Fibroblast of lung (primary cell): ENCODE measurements at regions not wholly inside any gene's neighbourhood (a gene's known extent, or its start where the extent isn't known, plus 50 kb on each side); places are given as distances from the start of the nearest gene placed in this dataset.
A peak's percentile ranks its signal among the peaks of the same experiment; 100 is the strongest.

Source experiments
- DNase-seq, 2 donors: peaks; one replicate each; pipeline versions ENCODE4 v3.0.0 to v3.0.0-alpha.2; 2010; ENCODE audit warnings: low read depth in 2 of 2
- H2AFZ ChIP-seq: 2 replicates; pipeline ENCODE4 v1.5.1; 2012; ENCODE audit warnings: low read length, control low read depth, inconsistent platforms
- H3K27ac ChIP-seq: 2 replicates; pipeline ENCODE4 v1.5.1; 2011; ENCODE audit warnings: low read length, control low read depth; ENCODE audit not compliant: insufficient read depth
- H3K27me3 ChIP-seq: 2 replicates; pipeline ENCODE4 v1.5.1; 2011; ENCODE audit warnings: mild to moderate bottlenecking, low read length; ENCODE audit not compliant: control insufficient read depth, insufficient read depth
- H3K36me3 ChIP-seq: 2 replicates; pipeline ENCODE4 v1.5.1; 2011; ENCODE audit warnings: low read length; ENCODE audit not compliant: control insufficient read depth, insufficient read depth
- H3K4me1 ChIP-seq: 2 replicates; pipeline ENCODE4 v1.5.1; 2011; ENCODE audit warnings: low read length; ENCODE audit not compliant: control insufficient read depth, insufficient read depth; ENCODE audit errors: extremely low read depth
- H3K4me2 ChIP-seq: 2 replicates; pipeline ENCODE4 v1.5.1; 2011; ENCODE audit warnings: low read length, control low read depth; ENCODE audit not compliant: insufficient read depth; ENCODE audit errors: extremely low read depth
- H3K4me3 ChIP-seq, 4 experiments: fragments of 200-600 bp in 1 of 4; sonication (generic) in 1 of 4; replicated peaks in 1 of 4; 2 replicates each; pipeline ENCODE4 v1.5.1; 2011 to 2016; ENCODE audit warnings: low read length in 4 of 4, low read depth in 3 of 4, mild to moderate bottlenecking in 3 of 4, control low read depth in 2 of 4, inconsistent platforms in 1 of 4, mixed read lengths in 1 of 4; ENCODE audit not compliant: insufficient read depth in 1 of 4; ENCODE audit errors: control extremely low read depth in 1 of 4
- H3K79me2 ChIP-seq: 2 replicates; pipeline ENCODE4 v1.5.1; 2012; ENCODE audit warnings: mild to moderate bottlenecking, low read length, inconsistent platforms; ENCODE audit not compliant: control insufficient read depth, insufficient read depth
- H3K9ac ChIP-seq: 2 replicates; pipeline ENCODE4 v1.5.1; 2011; ENCODE audit warnings: mild to moderate bottlenecking, low read length, control low read depth; ENCODE audit not compliant: insufficient read depth
- H3K9me3 ChIP-seq: 2 replicates; pipeline ENCODE4 v1.5.1; 2012; ENCODE audit warnings: low read depth, low read length; ENCODE audit not compliant: control insufficient read depth, insufficient read depth
- H4K20me1 ChIP-seq: 2 replicates; pipeline ENCODE4 v1.5.1; 2011; ENCODE audit warnings: low read length; ENCODE audit not compliant: control insufficient read depth, insufficient read depth; ENCODE audit errors: extremely low read depth
- EZH2 ChIP-seq: IDR thresholded peaks from 2 replicates; pipeline ENCODE4 v1.5.1; 2012; ENCODE audit warnings: low read length, control low read depth, mild to moderate bottlenecking; ENCODE audit errors: missing control alignments
- TF ChIP-seq, protein P1 (sequence below), 2 donors: IDR thresholded peaks in 1 of 2; conservative IDR thresholded peaks in 1 of 2; 1 replicate in 1 of 2; 2 replicates in 1 of 2; pipeline ENCODE4 v1.5.1; 2011 to 2012; ENCODE audit warnings: low read length in 2 of 2, control low read depth in 1 of 2, inconsistent platforms in 1 of 2, low read depth in 1 of 2, mild to moderate bottlenecking in 1 of 2

DNA sequence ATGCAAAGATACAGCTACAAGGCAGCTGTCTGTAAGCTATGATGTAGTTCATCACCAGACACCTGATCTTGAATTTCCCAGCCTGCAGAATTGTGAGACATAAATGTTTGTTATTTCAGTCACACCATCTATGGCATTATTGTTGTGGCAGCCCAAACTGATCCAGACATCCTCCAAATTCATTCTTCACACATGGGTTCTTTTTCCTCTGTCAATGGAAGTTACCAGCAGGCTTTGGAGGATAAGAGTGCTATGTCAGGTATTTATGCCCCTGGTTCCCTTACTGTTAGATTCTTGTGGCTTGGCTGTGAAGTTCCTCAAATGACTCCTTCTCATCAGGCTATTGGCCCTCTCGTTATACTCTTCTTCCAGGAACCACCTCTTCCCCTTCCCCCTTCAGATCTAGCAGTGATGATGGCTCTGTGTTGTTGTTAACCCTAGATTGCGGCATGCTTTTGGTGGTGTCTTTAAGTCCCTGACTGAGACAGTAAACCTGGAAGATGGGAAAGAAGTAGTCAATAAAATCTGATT is 91.0 kb upstream of the CHMP2B start:
- TF ChIP-seq EZH2, result no peak
- TF ChIP-seq, protein P1, sequence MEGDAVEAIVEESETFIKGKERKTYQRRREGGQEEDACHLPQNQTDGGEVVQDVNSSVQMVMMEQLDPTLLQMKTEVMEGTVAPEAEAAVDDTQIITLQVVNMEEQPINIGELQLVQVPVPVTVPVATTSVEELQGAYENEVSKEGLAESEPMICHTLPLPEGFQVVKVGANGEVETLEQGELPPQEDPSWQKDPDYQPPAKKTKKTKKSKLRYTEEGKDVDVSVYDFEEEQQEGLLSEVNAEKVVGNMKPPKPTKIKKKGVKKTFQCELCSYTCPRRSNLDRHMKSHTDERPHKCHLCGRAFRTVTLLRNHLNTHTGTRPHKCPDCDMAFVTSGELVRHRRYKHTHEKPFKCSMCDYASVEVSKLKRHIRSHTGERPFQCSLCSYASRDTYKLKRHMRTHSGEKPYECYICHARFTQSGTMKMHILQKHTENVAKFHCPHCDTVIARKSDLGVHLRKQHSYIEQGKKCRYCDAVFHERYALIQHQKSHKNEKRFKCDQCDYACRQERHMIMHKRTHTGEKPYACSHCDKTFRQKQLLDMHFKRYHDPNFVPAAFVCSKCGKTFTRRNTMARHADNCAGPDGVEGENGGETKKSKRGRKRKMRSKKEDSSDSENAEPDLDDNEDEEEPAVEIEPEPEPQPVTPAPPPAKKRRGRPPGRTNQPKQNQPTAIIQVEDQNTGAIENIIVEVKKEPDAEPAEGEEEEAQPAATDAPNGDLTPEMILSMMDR (conservative IDR thresholded peaks at IDR 0.05 in 1 of 2, IDR thresholded peaks at IDR 0.05 in 1 of 2; ENCODE audit: low read depth in 1 of 2, low read length in 2 of 2), result no peak
- Histone ChIP-seq H3K27me3 (no peaks in the 10 kb centered on the region), H3K9ac (no peak overlapping the region), H2AFZ (no peak overlapping the region), H3K9me3 (no peaks in the 10 kb centered on the region), H3K36me3 (no peaks in the 10 kb centered on the region), H3K27ac (no peak overlapping the region), H3K4me2 (no peak overlapping the region), H4K20me1 (no peaks in the 10 kb centered on the region), H3K79me2 (no peaks in the 10 kb centered on the region), H3K4me1 (no peaks in the 10 kb centered on the region), H3K4me3 (no peak overlapping the region)
- peak in 1 of 2 donors; percentile 4 for DNase-seq

DNA sequence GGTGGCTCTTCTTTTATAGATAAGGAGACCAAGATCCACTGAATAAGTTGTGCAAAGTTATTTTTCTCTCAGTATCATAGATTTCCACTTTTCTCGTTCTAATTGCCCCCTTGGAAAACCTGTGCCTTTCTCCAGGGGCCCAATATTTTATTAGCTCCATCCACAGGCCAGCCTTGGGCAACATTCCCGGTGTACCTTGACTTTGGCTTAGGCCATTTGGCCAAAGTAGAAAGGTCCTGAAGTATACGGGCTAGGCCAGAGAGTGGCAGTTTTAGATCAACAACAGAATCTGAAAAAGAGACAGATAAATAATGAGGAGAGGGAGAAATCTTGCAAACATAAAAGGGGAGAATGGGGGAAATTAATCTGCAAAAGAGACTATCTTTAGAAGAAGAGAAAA is 91.7 kb upstream of the CHMP2B start:
- no peak overlapping the region for H3K4me2 ChIP-seq
- no peak for TF ChIP-seq EZH2
- TF ChIP-seq, protein P1 (conservative IDR thresholded peaks at IDR 0.05 in 1 of 2, IDR thresholded peaks at IDR 0.05 in 1 of 2; ENCODE audit: low read depth in 1 of 2, low read length in 2 of 2), result no peak
- H4K20me1 ChIP-seq, result no peaks in the 10 kb centered on the region
- H2AFZ ChIP-seq, result no peak overlapping the region
- H3K4me3 ChIP-seq, result no peak overlapping the region
- H3K79me2 ChIP-seq, result no peaks in the 10 kb centered on the region
- no peaks in the 10 kb centered on the region for H3K4me1 ChIP-seq
- H3K36me3 ChIP-seq, result no peaks in the 10 kb centered on the region
- H3K27me3 ChIP-seq, result no peaks in the 10 kb centered on the region
- H3K9ac ChIP-seq, result no peak overlapping the region
- no peaks in the 10 kb centered on the region for H3K9me3 ChIP-seq
- DNase-seq, result no peak
- H3K27ac ChIP-seq, result no peak overlapping the region

DNA sequence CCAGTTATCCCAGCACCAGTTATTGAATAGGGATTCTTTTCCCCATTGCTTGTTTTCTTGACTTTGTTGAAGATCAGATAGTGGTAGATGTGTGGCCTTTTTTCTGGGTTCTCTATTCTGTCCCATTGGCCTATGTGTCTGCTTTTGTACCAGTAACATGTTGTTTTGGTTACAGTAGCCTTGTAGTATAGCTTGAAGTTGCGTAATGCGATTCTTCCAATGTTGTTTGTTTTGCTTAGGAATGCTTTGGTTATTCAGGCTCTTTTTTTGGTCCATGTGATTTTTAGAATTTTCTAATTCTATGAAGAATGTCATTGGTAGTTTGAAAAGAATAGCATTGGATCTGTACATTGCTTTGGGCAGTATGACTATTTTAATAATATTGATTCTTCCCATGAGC is 94.3 kb upstream of the CHMP2B start:
- Histone ChIP-seq H3K9ac (no peak overlapping the region), H4K20me1 (no peaks in the 10 kb centered on the region), H3K27ac (no peak overlapping the region), H3K79me2 (no peaks in the 10 kb centered on the region), H3K9me3 (no peaks in the 10 kb centered on the region), H3K27me3 (no peaks in the 10 kb centered on the region), H3K4me1 (no peaks in the 10 kb centered on the region), H3K36me3 (no peaks in the 10 kb centered on the region), H3K4me2 (no peak overlapping the region), H3K4me3 (no peak overlapping the region), H2AFZ (no peak overlapping the region)
- TF ChIP-seq, protein P1 (conservative IDR thresholded peaks at IDR 0.05 in 1 of 2, IDR thresholded peaks at IDR 0.05 in 1 of 2; ENCODE audit: low read depth in 1 of 2, low read length in 2 of 2), result no peak
- no peak for TF ChIP-seq EZH2
- peak in 1 of 2 donors; percentile 28 for DNase-seq
